ENCODE measurements at regions not wholly inside any gene's neighbourhood (a gene's known extent, or its start where the extent isn't known, plus 50 kb on each side); places are given as distances from the start of the nearest gene placed in this dataset.

GRCh38 chr10:62578301-62578700 lies 204.1 kb downstream of the ZNF365 start:
- TF ChIP-seq, protein P1, sequence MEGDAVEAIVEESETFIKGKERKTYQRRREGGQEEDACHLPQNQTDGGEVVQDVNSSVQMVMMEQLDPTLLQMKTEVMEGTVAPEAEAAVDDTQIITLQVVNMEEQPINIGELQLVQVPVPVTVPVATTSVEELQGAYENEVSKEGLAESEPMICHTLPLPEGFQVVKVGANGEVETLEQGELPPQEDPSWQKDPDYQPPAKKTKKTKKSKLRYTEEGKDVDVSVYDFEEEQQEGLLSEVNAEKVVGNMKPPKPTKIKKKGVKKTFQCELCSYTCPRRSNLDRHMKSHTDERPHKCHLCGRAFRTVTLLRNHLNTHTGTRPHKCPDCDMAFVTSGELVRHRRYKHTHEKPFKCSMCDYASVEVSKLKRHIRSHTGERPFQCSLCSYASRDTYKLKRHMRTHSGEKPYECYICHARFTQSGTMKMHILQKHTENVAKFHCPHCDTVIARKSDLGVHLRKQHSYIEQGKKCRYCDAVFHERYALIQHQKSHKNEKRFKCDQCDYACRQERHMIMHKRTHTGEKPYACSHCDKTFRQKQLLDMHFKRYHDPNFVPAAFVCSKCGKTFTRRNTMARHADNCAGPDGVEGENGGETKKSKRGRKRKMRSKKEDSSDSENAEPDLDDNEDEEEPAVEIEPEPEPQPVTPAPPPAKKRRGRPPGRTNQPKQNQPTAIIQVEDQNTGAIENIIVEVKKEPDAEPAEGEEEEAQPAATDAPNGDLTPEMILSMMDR (conservative IDR thresholded peaks at IDR 0.05 in 1 of 2, IDR thresholded peaks at IDR 0.05 in 1 of 2; ENCODE audit: extremely low read depth in 1 of 2, insufficient read depth in 1 of 2, low read depth in 1 of 2, low read length in 2 of 2), result no peak
- TF ChIP-seq EZH2 (IDR thresholded peaks at IDR 0.05; ENCODE audit: borderline replicate concordance, low read length), result no peak
